K562 (cell line): ENCODE measurements at regions not wholly inside any gene's neighbourhood (a gene's known extent, or its start where the extent isn't known, plus 50 kb on each side); places are given as distances from the start of the nearest gene placed in this dataset.

ENCODE experiments used
- DMBX1 ChIP-seq: fragments of 250-450 bp; sonication (Bioruptor Pico); IDR thresholded peaks from 2 replicates; pipeline ENCODE4 v1.8.0; 2022; ENCODE audit warnings: inconsistent platforms, mild to moderate bottlenecking, moderate library complexity, borderline replicate concordance
- HBP1 ChIP-seq: fragments of 450-650 bp; formaldehyde crosslinking; IDR thresholded peaks from 2 replicates; pipeline ENCODE4 v1.4.0; 2022; ENCODE audit warnings: missing genetic modification characterization
- REST ChIP-seq, 2 experiments: fragments of 450-650 bp; formaldehyde crosslinking in 1 of 2; IDR thresholded peaks; 2 replicates each; pipeline versions ENCODE4 v1.4.0 to v1.6.1; 2014 to 2020; ENCODE audit warnings: mild to moderate bottlenecking in 2 of 2, borderline replicate concordance in 1 of 2, low read depth in 1 of 2
- TF ChIP-seq, protein P1 (sequence below): fragments of 450-650 bp; IDR thresholded peaks from 2 replicates; pipeline ENCODE4 v1.6.1; 2016; ENCODE audit warnings: mild to moderate bottlenecking, moderate library complexity

DNA sequence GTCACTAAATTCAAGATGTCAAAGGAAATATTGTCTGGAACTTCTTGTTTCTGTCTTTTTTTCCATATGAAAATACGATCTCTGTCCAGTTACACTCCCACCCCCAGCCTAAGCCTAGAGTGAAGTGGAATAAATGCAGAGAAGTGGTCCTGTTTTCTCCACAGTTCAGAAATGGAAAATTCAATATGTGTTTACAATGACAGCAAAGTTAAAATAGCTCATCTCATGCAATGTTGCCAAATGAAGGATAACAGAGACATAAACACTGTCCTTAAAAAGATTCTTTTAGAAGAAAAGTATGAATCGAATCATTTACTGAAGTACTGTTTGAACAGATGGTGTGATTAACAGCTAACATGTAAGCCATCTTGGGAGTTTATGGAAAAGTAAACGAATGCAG is 160.8 kb upstream of the STK26 start (continued):
- TF ChIP-seq, protein P1, sequence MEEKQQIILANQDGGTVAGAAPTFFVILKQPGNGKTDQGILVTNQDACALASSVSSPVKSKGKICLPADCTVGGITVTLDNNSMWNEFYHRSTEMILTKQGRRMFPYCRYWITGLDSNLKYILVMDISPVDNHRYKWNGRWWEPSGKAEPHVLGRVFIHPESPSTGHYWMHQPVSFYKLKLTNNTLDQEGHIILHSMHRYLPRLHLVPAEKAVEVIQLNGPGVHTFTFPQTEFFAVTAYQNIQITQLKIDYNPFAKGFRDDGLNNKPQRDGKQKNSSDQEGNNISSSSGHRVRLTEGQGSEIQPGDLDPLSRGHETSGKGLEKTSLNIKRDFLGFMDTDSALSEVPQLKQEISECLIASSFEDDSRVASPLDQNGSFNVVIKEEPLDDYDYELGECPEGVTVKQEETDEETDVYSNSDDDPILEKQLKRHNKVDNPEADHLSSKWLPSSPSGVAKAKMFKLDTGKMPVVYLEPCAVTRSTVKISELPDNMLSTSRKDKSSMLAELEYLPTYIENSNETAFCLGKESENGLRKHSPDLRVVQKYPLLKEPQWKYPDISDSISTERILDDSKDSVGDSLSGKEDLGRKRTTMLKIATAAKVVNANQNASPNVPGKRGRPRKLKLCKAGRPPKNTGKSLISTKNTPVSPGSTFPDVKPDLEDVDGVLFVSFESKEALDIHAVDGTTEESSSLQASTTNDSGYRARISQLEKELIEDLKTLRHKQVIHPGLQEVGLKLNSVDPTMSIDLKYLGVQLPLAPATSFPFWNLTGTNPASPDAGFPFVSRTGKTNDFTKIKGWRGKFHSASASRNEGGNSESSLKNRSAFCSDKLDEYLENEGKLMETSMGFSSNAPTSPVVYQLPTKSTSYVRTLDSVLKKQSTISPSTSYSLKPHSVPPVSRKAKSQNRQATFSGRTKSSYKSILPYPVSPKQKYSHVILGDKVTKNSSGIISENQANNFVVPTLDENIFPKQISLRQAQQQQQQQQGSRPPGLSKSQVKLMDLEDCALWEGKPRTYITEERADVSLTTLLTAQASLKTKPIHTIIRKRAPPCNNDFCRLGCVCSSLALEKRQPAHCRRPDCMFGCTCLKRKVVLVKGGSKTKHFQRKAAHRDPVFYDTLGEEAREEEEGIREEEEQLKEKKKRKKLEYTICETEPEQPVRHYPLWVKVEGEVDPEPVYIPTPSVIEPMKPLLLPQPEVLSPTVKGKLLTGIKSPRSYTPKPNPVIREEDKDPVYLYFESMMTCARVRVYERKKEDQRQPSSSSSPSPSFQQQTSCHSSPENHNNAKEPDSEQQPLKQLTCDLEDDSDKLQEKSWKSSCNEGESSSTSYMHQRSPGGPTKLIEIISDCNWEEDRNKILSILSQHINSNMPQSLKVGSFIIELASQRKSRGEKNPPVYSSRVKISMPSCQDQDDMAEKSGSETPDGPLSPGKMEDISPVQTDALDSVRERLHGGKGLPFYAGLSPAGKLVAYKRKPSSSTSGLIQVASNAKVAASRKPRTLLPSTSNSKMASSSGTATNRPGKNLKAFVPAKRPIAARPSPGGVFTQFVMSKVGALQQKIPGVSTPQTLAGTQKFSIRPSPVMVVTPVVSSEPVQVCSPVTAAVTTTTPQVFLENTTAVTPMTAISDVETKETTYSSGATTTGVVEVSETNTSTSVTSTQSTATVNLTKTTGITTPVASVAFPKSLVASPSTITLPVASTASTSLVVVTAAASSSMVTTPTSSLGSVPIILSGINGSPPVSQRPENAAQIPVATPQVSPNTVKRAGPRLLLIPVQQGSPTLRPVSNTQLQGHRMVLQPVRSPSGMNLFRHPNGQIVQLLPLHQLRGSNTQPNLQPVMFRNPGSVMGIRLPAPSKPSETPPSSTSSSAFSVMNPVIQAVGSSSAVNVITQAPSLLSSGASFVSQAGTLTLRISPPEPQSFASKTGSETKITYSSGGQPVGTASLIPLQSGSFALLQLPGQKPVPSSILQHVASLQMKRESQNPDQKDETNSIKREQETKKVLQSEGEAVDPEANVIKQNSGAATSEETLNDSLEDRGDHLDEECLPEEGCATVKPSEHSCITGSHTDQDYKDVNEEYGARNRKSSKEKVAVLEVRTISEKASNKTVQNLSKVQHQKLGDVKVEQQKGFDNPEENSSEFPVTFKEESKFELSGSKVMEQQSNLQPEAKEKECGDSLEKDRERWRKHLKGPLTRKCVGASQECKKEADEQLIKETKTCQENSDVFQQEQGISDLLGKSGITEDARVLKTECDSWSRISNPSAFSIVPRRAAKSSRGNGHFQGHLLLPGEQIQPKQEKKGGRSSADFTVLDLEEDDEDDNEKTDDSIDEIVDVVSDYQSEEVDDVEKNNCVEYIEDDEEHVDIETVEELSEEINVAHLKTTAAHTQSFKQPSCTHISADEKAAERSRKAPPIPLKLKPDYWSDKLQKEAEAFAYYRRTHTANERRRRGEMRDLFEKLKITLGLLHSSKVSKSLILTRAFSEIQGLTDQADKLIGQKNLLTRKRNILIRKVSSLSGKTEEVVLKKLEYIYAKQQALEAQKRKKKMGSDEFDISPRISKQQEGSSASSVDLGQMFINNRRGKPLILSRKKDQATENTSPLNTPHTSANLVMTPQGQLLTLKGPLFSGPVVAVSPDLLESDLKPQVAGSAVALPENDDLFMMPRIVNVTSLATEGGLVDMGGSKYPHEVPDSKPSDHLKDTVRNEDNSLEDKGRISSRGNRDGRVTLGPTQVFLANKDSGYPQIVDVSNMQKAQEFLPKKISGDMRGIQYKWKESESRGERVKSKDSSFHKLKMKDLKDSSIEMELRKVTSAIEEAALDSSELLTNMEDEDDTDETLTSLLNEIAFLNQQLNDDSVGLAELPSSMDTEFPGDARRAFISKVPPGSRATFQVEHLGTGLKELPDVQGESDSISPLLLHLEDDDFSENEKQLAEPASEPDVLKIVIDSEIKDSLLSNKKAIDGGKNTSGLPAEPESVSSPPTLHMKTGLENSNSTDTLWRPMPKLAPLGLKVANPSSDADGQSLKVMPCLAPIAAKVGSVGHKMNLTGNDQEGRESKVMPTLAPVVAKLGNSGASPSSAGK = no peak
- TF ChIP-seq HBP1 (CRISPR knock-in tag) (no peak), DMBX1 (CRISPR knock-in tag) (no peak), REST (IDR thresholded peaks at IDR 0.05; ENCODE audit: borderline replicate concordance) (no peak), REST (CRISPR knock-in tag; IDR thresholded peaks at IDR 0.05; ENCODE audit: low read depth) (no peak)
